Activated B cell treated with CpG ODN at 0.5 μM for 24 hours (primary cell): ENCODE measurements at regions not wholly inside any gene's neighbourhood (a gene's known extent, or its start where the extent isn't known, plus 50 kb on each side); places are given as distances from the start of the nearest gene placed in this dataset.

ENCODE experiments used
- ATAC-seq: fragments of 200-7000 bp; cut with Tn5 transposase; one replicate; pipeline ENCODE4 v1.10.0; 2021; ENCODE audit warnings: low read depth, mild to moderate bottlenecking, moderate library complexity
- CTCF ChIA-PET: fragments of 350-600 bp; sonication (Branson Sonifier 250); formaldehyde crosslinking; loops from one replicate; lab custom pipeline; 2021; ENCODE audit warnings: antibody characterized with exemption; lab: Charles Lee
- POLR2A ChIA-PET: fragments of 350-600 bp; sonication (Branson Sonifier 250); formaldehyde crosslinking; loops from one replicate; lab custom pipeline; 2021; ENCODE audit warnings: antibody characterized with exemption; lab: Charles Lee
- DNase-seq: peaks from one replicate; pipeline ENCODE4 v3.0.0; 2022
- H3K27ac Mint-ChIP-seq: one replicate; pipeline ENCODE4 v1.8.0; 2020; ENCODE audit warnings: mixed read lengths
- H3K27me3 Mint-ChIP-seq: one replicate; pipeline ENCODE4 v1.8.0; 2021; ENCODE audit warnings: mixed read lengths
- H3K36me3 Mint-ChIP-seq: one replicate; pipeline ENCODE4 v1.8.0; 2021; ENCODE audit warnings: low read depth, mixed read lengths
- H3K4me1 Mint-ChIP-seq: one replicate; pipeline ENCODE4 v1.8.0; 2021; ENCODE audit warnings: mixed read lengths
- H3K4me3 Mint-ChIP-seq: one replicate; pipeline ENCODE4 v1.8.0; 2020; ENCODE audit warnings: mild to moderate bottlenecking, mixed read lengths
- H3K9me3 Mint-ChIP-seq: one replicate; pipeline ENCODE4 v1.8.0; 2020; ENCODE audit warnings: mixed read lengths
- CTCF ChIP-seq: fragments of 200-600 bp; IDR thresholded peaks from one replicate; pipeline ENCODE4 v1.8.0; 2022; ENCODE audit warnings: antibody characterized with exemption, mild to moderate bottlenecking
- intact Hi-C: fragments of 100-400 bp; cut with micrococcal nuclease; formaldehyde crosslinking; loops from one replicate; pipeline ENCODE4 v1.15.1; 2024

- CTCF ChIA-PET: no interaction called here
- H3K27me3 Mint-ChIP-seq: no peaks in the 10 kb centered on the region
Observed at GRCh38 chr3:166481340-166481739, 644.1 kb upstream of the BCHE start.

DNA sequence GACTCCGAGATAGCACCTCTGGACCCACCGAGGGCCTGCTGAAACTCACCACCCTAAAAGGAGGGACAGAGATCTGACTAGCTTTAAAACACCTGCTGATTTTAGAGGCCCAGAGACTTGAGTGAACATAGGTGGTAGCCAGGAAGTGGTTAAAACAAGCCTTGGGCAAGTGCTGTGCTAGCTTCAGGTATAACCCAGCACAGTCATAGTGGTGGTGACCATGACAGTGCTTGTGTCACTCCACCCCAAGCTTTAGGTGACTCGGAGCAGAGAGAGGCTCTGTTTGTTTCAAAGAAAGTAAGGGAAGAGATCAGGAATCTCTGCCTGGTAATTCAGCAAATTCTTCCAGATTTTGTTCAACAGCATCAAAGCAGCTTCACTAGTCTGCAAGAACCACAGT is 641.1 kb upstream of the BCHE start:
- Mint-ChIP-seq H3K27ac (no peak overlapping the region), H3K9me3 (peaks cover 13% of the 10 kb centered on the region), H3K4me3 (no peak overlapping the region), H3K36me3 (no peaks in the 10 kb centered on the region), H3K4me1 (no peaks in the 10 kb centered on the region), H3K27me3 (no peaks in the 10 kb centered on the region)
- ATAC-seq (no peak), DNase-seq (no peak)
- TF ChIP-seq CTCF: no peak
- intact Hi-C loops: no loop called here
- ChIA-PET CTCF (no interaction called here), POLR2A (no interaction called here)

More at GRCh38 chr3:166481340-166481739, 644.1 kb upstream of the BCHE start:
- intact Hi-C loops: no loop called here
- H3K36me3 Mint-ChIP-seq: no peaks in the 10 kb centered on the region
- H3K27ac Mint-ChIP-seq: no peak overlapping the region
- H3K9me3 Mint-ChIP-seq: peaks cover 15% of the 10 kb centered on the region
- H3K4me1 Mint-ChIP-seq: no peaks in the 10 kb centered on the region
- DNase-seq (no peak), ATAC-seq (no peak)
- POLR2A ChIA-PET: no interaction called here
- H3K4me3 Mint-ChIP-seq: no peak overlapping the region
- no peak for TF ChIP-seq CTCF

GRCh38 chr3:166473501-166473900 is 636.3 kb upstream of the BCHE start:
- Mint-ChIP-seq H3K36me3 (no peaks in the 10 kb centered on the region), H3K4me1 (no peaks in the 10 kb centered on the region), H3K4me3 (no peak overlapping the region), H3K9me3 (peaks cover 9% of the 10 kb centered on the region), H3K27ac (no peak overlapping the region), H3K27me3 (no peaks in the 10 kb centered on the region)
- ChIA-PET CTCF (no interaction called here), POLR2A (no interaction called here)
- intact Hi-C loops: no loop called here
- TF ChIP-seq CTCF: no peak
- ATAC-seq (no peak), DNase-seq (no peak)

DNA sequence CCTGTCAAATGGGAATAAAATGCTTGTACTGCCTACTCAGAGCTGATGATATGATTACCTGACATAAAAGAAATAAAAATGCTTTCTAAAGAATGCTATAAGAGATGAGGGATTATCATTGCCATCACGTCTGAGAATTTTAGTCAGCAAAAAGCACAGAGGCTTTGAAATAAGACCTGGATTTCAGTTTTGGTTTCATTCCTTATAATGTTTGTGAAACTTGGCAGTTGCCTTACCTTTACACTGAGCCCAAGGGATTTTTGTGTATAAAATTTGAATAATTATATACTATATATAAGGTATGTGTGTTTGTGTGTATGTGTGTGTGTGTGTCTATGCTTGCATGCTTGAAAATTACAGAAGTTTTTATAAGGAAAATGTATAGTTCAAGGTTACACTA is 634.8 kb upstream of the BCHE start:
- Mint-ChIP-seq H3K36me3 (no peaks in the 10 kb centered on the region), H3K27ac (no peak overlapping the region), H3K9me3 (peaks cover 9% of the 10 kb centered on the region), H3K4me1 (no peaks in the 10 kb centered on the region), H3K4me3 (no peak overlapping the region), H3K27me3 (no peaks in the 10 kb centered on the region)
- intact Hi-C loops: no loop called here
- TF ChIP-seq CTCF: no peak
- ATAC-seq (no peak), DNase-seq (no peak)
- POLR2A ChIA-PET: no interaction called here
- CTCF ChIA-PET: no interaction called here

- Mint-ChIP-seq H3K36me3 (no peaks in the 10 kb centered on the region), H3K4me1 (no peaks in the 10 kb centered on the region), H3K27me3 (no peaks in the 10 kb centered on the region), H3K9me3 (peaks cover 9% of the 10 kb centered on the region), H3K27ac (no peak overlapping the region), H3K4me3 (no peak overlapping the region)
- no peak for TF ChIP-seq CTCF
- POLR2A ChIA-PET: no interaction called here
- intact Hi-C loops: no loop called here
- DNase-seq: no peak
- CTCF ChIA-PET: no interaction called here
- no peak for ATAC-seq
Observed at GRCh38 chr3:166471074-166471767, 634.0 kb upstream of the BCHE start.
